ENCODE measurements at regions not wholly inside any gene's neighbourhood (a gene's known extent, or its start where the extent isn't known, plus 50 kb on each side); places are given as distances from the start of the nearest gene placed in this dataset.
"Not testable (repeated sequence)": the region's sequence is repeated elsewhere in the genome, so short reads cannot be mapped to it uniquely, and the experiment has no call there.

- no peak for DNase-seq (ENCODE audit: low read depth in 4 of 4, low spot score in 3 of 4)
Measured at GRCh38 chr4:104549736-104550135, 55.0 kb upstream of the CXXC4 start.

DNA sequence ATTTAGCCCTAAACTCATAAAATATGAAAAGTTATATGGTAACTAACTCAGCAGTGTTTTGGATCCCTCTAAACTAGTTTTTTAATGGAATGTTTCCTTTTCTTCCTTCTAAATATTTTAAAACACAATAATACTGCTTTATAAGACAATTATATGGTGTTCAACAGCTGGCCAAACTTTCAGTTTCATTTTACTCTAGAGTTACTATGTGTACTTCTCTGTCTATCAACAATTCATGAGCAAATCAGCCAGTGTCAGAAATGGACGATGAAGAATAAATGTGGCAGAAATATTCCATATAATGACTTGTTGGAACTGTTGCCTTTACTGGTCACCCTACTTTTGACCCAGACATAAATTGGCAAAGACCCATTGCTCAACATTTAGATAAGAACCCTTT lies 64.8 kb upstream of the CXXC4 start:
- no peak for DNase-seq (ENCODE audit: low read depth in 4 of 4, low spot score in 3 of 4)

DNA sequence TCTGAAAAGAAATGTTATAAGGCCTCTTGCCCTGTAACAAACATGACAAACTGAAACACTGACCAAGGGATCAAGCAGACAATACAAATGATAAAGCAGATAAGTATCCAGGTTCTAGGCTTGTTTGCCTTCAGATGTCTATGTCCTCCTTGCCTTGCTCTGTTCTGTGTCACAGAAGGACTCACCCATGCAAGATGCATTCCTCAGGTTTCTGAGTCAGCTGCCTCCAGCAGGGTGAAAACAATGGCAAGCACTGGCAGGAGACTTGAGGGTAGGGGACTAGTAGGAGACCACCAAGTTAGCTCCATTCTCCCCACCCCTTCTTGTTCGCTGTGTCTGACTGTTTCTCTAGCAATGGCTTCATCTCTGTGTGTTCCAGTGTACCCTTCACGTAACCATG lies 76.6 kb upstream of the CXXC4 start:
- no peak for DNase-seq (ENCODE audit: low read depth in 4 of 4, low spot score in 3 of 4)

DNA sequence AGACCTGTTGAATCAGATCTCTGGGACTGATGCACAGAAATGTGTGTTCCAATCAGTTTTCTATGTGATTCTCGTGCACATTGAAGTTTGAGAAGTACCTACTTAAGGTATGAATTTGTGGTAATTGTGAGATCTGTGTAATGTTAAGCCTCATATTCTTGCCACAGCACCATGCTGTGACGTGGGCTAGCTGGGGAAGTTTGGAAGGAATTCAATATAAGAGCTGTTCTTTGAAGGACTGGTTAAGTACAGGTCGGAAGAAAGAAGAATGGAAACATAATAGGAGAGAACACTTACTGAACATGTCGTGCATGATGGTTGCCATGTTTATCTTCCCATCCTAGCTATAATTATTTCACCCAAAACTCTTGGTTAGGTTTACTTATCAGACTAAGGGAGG lies 79.7 kb upstream of the CXXC4 start:
- no peak for DNase-seq (ENCODE audit: low read depth in 4 of 4, low spot score in 3 of 4)

- DNase-seq (ENCODE audit: low read depth in 4 of 4, low spot score in 3 of 4), result no peak
Measured at GRCh38 chr4:104575278-104575677, 80.6 kb upstream of the CXXC4 start.

GRCh38 chr4:104577405-104577804 lies 82.7 kb upstream of the CXXC4 start:
- DNase-seq (ENCODE audit: low read depth in 4 of 4, low spot score in 3 of 4), result no peak

DNA sequence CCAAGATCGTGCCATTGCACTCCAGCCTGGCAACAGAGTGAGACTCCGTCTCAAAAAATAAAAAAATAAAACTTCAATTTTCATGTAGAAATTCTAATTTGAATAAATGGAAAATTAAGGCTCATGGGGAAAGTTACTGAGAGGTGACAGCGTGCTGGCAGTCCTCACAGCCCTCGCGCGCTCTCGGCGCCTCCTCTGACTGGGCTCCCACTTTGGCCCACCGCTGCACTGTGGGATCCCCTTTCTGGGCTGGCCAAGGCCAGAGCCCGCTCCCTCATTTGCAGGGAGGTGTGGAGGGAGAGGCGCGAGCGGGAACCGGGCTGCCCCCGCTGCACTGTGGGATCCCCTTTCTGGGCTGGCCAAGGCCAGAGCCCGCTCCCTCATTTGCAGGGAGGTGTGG lies 86.8 kb upstream of the CXXC4 start:
- not testable (repeated sequence) for DNase-seq (ENCODE audit: low read depth in 4 of 4, low spot score in 3 of 4)

- not testable (repeated sequence) for DNase-seq (ENCODE audit: low read depth in 4 of 4, low spot score in 3 of 4)
Measured at GRCh38 chr4:104582056-104582455, 87.4 kb upstream of the CXXC4 start.

- no peak for DNase-seq (ENCODE audit: low read depth in 4 of 4, low spot score in 3 of 4)
Measured at GRCh38 chr4:104589264-104589868, 94.7 kb upstream of the CXXC4 start.

GRCh38 chr4:104591510-104591911 lies 96.8 kb upstream of the CXXC4 start:
- peak; percentile 16 to 43 (median 28) for DNase-seq (ENCODE audit: low read depth in 4 of 4, low spot score in 3 of 4)

GRCh38 chr4:104592183-104592582 lies 97.5 kb upstream of the CXXC4 start:
- DNase-seq (ENCODE audit: low read depth in 4 of 4, low spot score in 3 of 4), result no peak

GRCh38 chr4:104593019-104593418 lies 98.3 kb upstream of the CXXC4 start:
- peak in 2 of 4 donors; percentile 19 to 21 for DNase-seq (ENCODE audit: low read depth in 4 of 4, low spot score in 3 of 4)

- DNase-seq (ENCODE audit: low read depth in 4 of 4, low spot score in 3 of 4), result no peak
Measured at GRCh38 chr4:104596189-104596588, 101.5 kb upstream of the CXXC4 start.

DNA sequence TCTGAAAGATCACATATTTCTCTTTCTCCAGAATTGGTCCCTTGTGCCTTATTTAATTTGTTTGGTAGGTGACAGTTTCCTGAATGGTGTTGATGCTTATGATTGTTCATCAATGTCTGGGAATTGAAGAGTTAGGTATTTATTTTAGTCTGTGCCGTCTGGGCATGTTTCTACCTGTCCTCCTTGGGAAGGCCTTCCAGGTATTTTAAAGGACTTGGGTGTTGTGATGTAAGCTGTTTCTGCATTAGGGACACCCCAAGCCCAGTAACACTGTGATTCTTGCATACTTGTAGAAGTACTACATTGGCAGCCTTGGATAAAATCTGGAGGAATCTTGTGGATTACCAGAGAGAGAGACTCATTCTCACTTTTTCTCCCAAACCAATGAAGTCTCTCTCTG lies 120.8 kb upstream of the CXXC4 start:
- DNase-seq (ENCODE audit: low read depth in 4 of 4, low spot score in 3 of 4), result no peak

GRCh38 chr4:104615926-104616325 lies 121.2 kb upstream of the CXXC4 start:
- DNase-seq (ENCODE audit: low read depth in 4 of 4, low spot score in 3 of 4), result no peak

GRCh38 chr4:104616401-104616820 lies 121.7 kb upstream of the CXXC4 start:
- DNase-seq (ENCODE audit: low read depth in 4 of 4, low spot score in 3 of 4), result peak in 1 of 4 donors; percentile 14

DNA sequence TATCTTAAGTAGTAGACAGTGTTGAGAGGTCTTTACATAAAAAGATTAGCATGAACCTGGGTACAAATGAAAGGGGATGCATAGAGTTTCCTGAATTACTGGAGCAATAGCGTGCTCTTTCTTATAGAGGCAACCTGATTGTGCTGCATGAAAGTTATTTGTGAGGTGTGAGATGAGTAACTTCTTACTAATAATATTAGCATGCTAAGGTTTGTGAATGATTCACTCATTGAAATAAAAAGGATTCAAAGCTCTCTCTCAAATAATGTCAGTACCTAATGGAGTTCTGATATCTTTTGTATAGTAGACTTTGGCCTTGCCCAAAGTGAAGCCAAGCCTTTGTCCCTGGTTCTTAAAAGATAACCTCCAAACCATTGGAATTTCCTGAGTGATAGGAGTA lies 131.0 kb upstream of the CXXC4 start:
- DNase-seq (ENCODE audit: low read depth in 4 of 4, low spot score in 3 of 4), result no peak

GRCh38 chr4:104629601-104630000 lies 134.9 kb upstream of the CXXC4 start:
- no peak for DNase-seq (ENCODE audit: low read depth in 4 of 4, low spot score in 3 of 4)

DNA sequence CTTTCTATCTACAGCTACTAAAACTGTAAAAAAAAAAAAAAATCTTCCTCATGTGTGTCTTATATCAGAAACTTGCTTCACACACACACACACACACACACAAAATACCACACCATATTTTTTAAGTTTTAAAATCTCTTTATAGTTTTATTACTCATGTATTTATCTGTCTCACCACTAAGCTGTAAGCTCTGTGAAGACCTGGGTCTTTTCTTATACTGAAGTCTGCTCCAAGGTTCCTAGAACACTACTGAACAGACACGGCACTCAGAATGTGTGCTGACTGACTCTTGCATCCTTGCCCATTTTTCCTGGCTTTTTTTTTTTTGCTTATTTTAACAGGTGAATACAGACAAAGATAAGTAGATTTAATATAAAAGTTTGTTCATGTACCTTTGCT lies 135.6 kb upstream of the CXXC4 start:
- no peak for DNase-seq (ENCODE audit: low read depth in 4 of 4, low spot score in 3 of 4)

DNA sequence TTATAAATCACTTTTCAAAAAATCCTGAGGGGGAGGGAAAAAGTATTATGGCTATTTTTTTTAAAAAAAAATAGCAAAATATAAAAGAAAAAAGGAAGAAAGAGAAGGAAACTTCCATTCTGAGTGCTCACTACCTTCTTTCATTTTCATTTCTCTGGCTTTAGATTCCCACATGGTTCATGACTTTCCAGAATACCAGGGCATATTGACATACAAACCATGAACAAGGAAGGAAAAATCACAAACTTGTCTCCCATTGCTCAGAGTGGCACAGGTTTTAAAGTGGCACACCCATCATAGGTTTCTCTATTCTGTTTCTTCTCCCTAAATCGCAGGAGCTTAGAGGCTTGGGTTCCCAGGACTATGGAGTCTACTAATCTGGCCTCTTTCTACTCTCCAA lies 136.3 kb upstream of the CXXC4 start:
- DNase-seq (ENCODE audit: low read depth in 4 of 4, low spot score in 3 of 4), result no peak

DNA sequence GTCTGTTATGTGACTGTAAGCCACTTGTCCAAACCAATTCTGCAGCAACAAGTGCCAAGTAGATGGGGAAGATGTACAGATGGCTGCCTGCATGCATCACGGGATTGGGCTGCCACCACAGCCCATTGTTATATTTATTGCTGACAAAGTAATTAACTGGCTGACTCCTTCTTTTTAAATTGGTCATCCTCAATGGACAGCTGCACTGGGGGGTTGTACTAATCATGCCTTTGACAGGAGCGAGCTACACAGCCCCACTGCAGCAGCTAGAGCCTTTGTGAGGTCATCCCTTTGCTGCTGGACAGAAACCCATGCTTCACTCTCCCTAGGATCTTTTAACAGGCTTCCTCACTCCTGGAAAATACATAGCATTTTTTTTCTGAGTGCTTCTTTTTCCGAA lies 146.7 kb upstream of the CXXC4 start:
- no peak for DNase-seq (ENCODE audit: low read depth in 4 of 4, low spot score in 3 of 4)

- DNase-seq (ENCODE audit: low read depth in 4 of 4, low spot score in 3 of 4), result no peak
Measured at GRCh38 chr4:104642521-104642920, 147.8 kb upstream of the CXXC4 start.

- no peak for DNase-seq (ENCODE audit: low read depth in 4 of 4, low spot score in 3 of 4)
Measured at GRCh38 chr4:104643805-104644204, 149.1 kb upstream of the CXXC4 start.
